HG03280 (cell line): ENCODE measurements at regions not wholly inside any gene's neighbourhood (a gene's known extent, or its start where the extent isn't known, plus 50 kb on each side); places are given as distances from the start of the nearest gene placed in this dataset.
"Not testable (repeated sequence)": the region's sequence is repeated elsewhere in the genome, so short reads cannot be mapped to it uniquely, and the experiment has no call there.

Experiments
- ATAC-seq: cut with Tn5 transposase; IDR thresholded peaks from one replicate; pipeline ENCODE4 v1.9.1; 2021; ENCODE audit warnings: mild to moderate bottlenecking, moderate library complexity; ENCODE audit not compliant: unreplicated experiment

DNA sequence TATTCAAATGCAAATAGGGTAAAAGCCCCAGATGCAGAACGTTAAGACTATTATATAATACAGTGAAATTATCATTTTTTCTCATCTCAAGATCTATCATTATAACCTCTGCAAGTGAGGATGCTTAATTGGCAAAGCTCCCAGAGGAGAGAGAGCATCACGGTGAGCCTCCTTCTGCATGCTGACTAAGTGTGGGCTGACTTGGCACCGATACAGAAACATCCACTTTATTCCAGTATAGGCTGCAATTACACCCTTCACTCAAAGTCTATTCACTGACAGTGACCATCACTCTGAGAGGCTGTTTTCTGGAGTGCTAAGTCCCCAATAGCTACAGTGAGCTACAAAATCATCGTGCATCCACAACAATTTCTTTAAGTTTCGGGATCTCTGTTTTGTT, 171.1 kb upstream of the NBPF9 start:
- ATAC-seq = not testable (repeated sequence)

DNA sequence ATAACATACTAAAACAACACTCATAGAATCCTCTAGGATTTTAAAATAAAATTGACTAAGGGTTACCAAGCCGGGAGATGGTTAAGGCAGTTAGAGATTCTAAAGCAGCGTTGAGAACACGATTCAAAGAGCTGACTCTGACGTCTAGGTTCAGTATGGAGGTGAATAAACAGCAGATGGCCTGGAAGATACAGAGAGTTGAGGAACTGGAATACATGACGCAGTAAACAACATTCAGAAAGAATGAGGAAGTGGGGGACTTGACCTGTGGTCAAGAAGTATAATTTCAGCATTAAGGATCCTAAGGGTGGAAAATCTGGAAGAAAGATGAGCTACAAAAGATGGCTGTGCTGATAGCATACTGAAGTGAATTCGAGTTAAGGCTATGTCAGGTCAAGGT, 172.5 kb upstream of the NBPF9 start:
- not testable (repeated sequence) for ATAC-seq

DNA sequence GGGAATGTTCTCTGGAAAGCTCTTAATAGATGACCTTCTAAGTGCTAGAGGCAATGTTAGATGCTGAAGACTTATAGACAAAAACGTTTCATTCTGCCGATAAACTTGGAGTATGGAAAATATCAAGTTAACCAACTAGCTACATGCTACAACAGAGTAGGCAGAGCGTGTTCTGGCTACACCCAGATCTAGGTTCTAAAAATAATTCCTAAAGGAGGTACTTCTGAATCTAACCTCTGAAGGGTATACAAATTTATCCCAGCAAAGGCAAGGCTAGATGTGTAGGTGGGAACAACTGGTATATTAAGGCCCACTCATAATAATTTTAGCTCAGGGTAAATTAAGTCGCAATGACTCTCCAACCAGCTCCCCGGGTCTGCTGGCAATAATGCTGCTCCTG, 173.1 kb upstream of the NBPF9 start:
- not testable (repeated sequence) for ATAC-seq

DNA sequence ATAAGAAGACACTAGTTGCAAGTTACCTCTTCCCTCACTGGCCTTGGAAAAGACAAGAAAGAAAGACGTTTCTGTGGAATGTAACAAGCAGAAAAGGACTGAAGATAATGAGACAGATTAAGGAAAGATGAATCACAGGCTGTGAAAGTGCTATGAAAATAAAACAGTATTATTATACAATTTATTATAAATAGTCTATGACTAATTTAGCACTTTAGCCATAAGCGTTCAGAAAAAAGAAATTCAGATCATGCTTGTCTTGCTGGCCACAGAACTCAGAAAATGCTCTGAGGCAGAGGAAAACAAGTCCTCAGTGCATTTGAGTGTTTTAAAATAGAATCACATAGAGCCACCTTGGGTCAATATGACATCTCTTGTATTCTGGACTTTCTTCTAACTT, 174.8 kb upstream of the NBPF9 start:
- not testable (repeated sequence) for ATAC-seq

DNA sequence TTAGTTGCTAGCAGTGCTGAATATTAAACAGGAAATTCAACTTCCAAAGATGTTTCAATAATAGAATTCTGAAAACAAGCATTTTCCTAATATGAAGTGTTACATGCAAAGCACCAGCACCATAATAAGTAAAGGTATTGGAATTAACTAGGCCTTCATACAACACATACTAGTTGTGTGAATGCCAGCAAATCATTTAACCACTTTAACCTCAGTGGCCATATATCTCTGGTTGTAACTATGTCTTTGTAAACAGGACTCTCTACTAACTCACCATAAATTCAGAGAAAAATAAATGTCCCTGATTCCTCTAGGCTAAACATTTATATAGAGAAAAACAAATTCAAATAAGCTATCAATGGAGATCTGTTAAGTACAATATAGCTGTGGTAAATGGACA, 175.7 kb upstream of the NBPF9 start:
- not testable (repeated sequence) for ATAC-seq

DNA sequence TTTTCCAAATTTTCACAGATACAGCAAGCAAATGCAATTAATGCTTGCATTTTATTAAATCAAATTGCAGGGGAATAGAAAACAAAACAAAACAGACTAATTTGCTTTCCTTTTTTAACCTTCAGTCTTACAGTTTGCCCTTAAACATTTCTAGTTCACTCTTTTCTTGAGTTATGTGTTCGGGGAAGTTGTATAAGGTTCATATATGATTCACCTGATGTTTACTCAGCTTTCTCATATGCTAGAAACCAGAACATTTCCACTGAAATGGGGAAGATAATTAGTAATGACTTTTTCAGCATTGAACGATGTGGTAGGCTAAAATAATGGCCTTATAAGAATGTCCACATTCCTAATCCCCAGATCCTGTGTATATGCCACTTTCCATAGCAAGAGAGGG, 176.2 kb upstream of the NBPF9 start:
- ATAC-seq = not testable (repeated sequence)

DNA sequence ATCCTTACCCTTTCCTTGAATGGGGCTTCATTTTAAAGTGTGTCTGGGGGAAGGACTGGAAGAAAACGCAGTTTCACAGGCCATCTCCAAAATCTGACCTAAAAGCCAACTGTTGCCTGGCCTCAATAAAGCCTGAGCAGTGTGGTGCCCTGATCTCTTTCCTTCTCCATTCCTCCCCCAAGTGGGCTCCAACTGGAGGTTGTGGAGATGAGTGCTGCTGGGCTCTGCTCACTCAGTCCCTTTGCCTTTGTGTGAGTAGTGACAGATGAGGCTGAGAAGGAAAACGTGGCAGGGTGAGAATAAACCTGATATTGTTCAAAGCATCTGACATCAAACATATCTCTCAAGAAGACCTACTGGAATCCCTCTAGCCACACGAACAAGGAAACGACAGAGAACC, 181.4 kb upstream of the NBPF9 start:
- not testable (repeated sequence) for ATAC-seq

DNA sequence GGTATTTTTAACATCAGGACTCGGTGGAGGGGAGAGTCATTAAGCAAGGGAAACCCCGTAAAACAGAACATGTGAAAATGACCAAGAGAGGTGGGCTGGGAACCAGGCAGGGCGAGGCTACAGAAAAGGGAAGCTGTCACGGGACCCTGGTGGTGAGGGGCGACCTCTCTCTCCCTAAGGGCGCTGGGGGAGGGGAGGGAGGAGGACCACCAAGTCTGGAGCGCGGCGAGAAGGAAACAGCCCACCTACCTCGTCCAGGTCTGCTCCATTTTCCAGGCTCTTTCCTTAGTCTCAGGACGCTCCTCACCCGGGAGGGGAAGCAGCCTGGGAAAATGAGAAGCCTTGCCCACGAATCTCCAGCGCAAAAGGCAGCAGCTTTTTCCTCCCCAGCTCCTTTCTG, 181.9 kb upstream of the NBPF9 start:
- ATAC-seq = not testable (repeated sequence)

DNA sequence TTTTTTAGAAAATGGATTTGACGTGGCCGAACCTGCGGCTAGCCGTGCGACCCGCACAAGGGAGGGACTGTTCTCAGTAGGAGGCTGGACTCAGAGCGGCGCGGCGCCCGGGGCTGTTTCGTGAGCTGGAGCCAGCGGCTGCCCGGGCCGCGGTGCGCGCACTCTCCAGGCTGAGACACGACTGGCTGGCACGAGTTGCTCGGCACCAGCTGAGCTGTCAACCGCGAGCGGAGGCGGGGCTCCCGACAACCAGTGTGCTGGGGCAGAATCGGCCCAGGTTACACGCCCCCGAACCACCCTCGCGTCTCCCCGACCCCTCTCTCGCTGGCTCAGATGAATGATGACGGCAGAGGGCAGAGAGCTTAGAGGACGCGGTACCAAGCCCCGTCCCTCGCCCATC, 182.3 kb upstream of the NBPF9 start:
- ATAC-seq = not testable (repeated sequence)

DNA sequence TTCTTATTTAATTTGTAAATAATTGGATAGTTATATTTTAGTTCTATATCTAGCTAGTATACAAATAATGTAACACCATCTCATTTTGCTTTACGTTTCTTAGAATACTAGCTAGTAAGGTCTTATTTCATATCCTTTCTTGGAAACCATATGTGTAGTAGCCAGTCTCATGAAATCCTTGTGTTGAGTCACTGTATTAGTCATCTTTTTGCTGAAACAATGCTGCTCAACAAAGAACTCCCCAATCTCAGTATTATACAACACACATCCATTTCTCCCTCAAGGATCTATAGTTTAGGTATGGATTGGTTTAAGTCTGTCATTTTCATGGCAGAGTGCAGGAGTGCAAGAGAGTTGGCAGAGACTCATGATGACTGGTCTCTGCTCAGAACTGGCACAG, 185.2 kb upstream of the NBPF9 start:
- ATAC-seq = not testable (repeated sequence)

DNA sequence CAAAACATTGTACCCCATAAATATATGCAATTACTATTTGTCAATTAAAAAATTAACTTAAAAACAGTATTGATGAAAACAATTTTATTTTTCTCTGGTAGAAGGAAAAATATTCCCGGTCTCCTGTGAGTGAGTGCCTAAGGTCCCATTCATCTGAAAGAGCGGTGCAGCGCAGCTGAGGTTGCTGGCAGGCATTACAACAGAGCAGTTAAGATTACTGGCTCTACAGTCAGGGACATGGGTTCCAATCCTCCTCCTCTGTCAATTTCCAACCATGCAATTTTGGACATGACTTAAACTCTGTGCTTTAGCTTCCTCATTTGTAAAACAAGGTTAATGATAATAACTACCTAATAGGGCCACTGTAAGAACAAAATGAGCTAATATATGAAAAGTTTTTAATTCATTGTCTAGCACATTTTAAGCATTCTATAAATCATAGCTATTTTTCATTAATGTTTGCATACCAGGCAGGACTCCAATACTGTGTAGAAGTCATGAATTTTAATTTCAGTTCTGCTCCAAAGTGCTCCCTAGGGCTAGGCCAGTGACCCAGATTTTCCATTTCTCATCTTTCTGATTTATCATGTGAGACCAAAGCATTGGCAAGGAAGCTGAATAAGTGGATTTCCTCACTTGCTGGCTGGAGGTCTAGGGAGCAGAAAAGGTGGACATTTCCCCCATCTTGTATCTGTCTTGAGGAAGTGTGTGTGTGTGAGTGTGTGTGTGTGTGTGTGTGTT, 174.2 kb upstream of the NBPF19 start:
- ATAC-seq = not testable (repeated sequence)

DNA sequence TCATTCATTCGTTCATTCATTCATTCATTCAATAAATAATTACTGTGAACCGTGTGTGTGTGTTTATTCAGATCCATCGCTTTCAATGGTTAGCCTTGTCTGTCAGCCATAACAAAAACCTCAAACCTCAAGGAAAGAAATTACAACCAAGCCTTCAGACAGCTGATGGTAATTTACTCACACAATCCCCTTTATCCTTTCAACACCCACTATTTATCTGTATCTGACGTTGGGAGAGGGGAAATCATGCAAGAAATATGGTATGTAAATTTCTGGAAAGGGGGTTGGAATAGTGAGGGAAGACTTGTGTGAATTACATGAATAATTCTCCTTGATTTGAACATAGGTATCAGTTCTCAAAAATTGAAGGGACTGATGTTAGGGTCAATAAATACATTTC, 173.6 kb upstream of the NBPF19 start:
- not testable (repeated sequence) for ATAC-seq

DNA sequence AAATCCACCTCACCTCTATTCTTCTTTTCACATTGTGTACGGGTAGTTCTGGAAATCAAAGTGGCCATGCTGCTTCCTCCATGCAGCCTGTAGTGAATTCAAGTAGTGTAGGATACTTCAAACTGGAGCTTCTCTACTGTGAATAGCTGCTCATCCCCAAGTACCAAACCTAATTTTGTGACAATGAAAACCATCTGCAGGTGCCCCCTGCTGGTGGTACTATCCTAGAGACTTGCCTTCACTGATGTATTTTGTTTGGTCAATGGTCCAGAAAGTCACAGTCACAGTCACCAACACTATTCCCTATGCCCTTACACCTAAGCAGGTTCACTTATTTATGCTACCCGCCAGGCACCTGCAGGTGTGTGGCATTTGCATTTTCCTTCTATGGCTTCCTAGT, 170.0 kb upstream of the NBPF19 start:
- not testable (repeated sequence) for ATAC-seq

DNA sequence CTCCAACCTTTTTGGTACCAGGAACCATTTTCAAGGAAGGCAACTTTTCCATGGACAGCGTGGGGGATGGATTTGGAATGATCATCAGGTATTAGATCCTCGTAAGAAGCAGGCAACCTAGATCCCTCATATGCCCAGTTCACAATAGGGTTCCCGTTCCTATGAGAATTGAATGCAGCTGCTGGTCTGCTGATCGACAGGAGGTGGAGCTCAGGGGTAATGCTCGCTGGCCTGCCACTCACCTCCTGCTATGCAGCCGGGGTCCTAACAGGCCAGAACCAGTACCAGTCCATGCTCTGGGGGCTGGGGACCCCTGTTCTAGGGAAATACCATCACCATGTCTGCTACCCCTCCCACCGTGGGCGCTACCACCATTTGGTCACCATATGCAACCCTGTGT, 167.2 kb upstream of the NBPF19 start:
- not testable (repeated sequence) for ATAC-seq

DNA sequence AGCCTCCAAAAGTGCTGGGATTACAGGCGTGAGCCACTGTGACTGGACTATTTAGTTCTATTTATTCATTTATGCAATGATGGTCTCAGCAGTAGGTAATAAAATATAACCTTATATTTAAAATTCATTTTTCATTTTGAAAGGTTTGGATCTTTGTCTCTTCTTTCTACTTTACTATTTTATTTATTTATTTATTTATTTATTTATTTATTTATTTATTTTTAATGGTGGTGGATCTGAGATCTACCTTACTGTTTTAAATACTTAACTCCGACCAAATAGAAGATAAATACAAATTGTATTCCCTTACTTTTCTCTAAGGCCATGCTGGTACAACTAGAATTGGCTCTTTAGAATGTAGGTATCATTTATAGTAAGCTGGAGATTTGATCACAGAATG, 159.9 kb upstream of the NBPF19 start:
- not testable (repeated sequence) for ATAC-seq

DNA sequence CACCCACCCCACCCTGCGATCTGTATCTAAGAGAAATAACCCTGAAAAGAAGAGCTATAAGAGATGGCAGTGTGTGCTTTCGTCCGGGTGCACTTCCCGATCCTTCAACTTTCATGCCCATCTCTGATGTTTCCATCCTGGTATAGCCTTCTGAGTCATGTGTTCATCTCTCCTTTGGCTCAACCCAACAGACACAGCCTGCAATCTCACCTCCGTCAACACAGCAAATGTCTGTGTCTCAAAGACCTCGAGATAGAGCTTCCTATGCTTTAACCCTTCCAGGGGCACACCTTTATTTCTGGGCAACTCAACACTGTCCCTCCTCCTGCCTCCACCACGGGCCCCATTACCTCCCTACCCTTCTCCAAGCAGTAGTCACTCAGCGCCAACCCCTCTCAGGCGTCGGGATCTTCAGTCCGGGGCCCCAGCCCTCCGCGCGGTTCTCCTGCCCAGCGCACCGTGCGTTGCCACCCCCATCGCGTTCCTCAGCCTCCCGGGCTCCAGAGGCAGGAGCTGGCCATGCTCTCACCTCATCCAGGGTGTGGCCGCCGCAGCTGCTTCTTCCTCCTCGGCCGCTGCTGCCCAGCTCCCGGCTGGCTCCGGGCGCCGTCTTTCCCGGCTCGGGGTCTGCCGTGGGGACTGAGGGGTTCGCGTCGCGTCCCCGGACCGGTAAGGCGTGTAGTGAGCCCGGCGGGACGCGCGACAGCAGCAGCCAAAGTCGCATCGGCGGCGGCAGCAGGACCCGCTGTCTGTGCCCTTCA, 153.7 kb upstream of the NBPF19 start:
- not testable (repeated sequence) for ATAC-seq

DNA sequence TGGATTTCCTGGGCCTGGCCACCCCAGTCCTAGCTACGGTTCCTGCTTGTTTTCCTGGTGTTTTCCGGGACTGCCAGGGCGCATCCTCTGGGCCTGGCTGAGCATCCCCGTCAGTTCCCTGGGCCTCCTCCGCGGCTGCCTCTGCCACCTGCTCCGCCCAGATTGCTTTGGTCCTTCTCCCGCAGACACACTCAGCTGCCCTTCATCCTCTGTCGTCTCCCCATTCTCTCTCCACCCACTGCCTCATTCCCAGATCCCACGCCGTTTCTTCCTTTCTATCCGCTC, 153.2 kb upstream of the NBPF19 start:
- ATAC-seq = not testable (repeated sequence)

DNA sequence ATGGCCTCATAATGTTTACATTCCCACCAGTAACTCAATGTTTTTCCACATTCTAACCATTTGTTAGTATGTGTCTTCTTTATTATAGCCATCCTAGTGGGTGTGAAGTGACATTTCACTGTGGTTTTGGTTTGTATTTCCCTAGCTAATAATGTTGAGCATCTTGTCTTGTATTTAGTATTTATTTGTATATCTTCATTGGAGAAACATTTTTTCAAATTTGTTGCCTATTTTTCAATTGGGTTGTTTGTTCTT, 144.8 kb upstream of the NBPF19 start:
- not testable (repeated sequence) for ATAC-seq

DNA sequence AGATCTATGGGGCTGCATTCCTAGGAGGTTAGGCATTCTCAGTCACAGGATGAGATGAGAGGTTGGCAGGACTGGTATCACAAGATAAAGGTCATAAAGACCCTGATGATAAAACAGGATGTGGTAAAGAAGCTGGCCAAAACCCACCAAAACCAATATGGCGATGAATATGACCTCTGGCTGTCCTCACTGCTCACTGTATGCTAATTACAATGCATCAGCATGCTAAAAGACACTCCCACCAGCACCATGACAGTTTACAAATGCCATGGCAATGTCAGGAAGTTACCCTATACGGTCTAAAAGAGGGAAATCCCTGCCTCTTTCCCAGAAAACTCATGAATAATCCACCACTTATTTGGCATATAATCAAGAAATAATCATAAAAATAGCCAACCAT, 138.8 kb upstream of the NBPF19 start:
- not testable (repeated sequence) for ATAC-seq

DNA sequence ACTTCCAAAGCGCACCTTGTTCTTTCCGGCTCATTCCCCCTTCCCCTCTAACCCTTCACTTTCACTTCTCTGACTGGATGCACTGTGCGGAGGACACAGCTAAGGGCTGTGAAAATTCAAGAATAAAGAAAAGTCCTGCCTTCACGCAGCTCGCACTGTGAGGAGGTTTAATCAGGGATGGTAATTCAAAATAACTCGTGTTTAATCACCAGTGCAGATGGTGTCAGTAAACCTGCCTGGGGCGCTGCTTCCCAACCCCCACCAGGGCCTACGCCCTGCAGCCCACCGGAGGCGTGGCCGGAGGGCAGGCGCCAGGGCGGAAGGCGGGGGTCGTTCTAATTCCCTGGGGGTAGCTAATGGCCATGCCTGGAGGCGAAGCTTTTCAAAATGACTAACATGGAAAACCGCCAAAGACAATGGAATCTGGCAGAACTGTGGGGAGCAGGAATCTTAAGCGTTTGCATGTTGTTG, 136.6 kb upstream of the NBPF19 start:
- ATAC-seq = not testable (repeated sequence)

DNA sequence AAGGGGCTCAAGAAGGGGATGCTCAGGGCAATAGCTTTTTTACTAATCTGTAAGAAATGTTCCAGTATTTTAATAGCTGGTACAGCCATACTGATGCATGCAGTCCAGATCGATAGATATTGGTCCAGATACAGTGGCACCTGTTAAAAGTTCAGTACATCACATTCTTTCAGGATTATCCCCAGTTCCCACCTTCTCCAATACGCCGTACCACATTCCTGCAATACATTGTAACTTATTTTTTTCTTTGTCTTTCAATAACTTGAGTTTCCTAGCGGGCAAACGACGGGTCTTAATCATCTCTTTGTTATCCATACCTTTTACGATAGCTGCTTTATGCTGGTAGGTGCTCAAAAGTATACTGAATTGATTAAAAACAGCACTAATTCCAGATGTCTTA, 136.1 kb upstream of the NBPF19 start:
- not testable (repeated sequence) for ATAC-seq

DNA sequence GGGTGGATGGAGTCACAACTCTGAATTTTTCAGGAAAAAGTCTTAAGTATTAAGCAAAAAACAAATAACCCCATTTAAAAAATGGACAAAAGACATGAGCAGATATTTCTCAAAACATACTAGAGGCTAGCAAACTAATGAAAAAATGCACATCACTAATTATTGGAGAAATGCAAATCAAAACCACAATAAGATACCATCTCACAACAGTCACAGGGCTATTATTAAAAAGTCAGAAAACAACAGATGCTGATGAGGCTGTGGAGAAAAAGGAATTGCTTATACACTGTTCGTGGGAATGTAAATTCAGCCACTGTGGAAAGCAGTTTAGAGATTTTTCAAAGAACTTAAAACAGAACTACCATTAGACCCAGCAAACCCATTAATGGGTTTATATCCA, 125.4 kb upstream of the NBPF19 start:
- not testable (repeated sequence) for ATAC-seq

DNA sequence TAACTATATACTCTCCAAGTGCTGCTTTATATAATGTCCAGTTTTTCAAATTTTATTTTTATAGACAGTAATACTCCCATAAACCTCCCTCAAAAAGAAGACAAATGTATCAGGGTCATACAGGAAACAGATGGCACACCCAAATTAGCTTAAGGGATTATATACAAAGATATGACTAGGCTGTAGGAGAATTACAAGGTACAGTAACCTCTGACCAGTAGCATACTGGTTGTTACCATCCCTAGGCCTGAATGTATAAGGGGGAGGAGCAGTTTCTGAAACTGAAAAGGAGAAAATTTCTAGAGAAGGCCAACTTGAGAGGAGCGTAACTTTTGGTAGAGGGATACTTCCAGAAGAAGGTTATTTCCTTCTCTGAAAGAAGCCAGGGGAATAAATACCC, 122.6 kb upstream of the NBPF19 start:
- not testable (repeated sequence) for ATAC-seq
